Neutrophil (primary cell): ENCODE measurements at regions not wholly inside any gene's neighbourhood (a gene's known extent, or its start where the extent isn't known, plus 50 kb on each side); places are given as distances from the start of the nearest gene placed in this dataset.

Experiments
- H3K27ac ChIP-seq: fragments of 200-600 bp; sonication (generic); 2 replicates; pipeline ENCODE4 v1.5.1; 2016; ENCODE audit warnings: mild to moderate bottlenecking, moderate library complexity
- H3K27me3 ChIP-seq: fragments of 200-600 bp; sonication (generic); 2 replicates; pipeline ENCODE4 v1.6.0; 2016; ENCODE audit warnings: mild to moderate bottlenecking
- H3K36me3 ChIP-seq: fragments of 200-600 bp; sonication (generic); 2 replicates; pipeline ENCODE4 v1.5.1; 2017
- H3K4me1 ChIP-seq, 2 experiments: fragments of 200-600 bp in 1 of 2; sonication (generic) in 1 of 2; 1 replicate in 1 of 2; 2 replicates in 1 of 2; pipeline versions ENCODE4 v1.5.1 to v1.6.1; 2013 to 2016; ENCODE audit warnings: low read depth in 1 of 2, low read length in 1 of 2, mild to moderate bottlenecking in 1 of 2, moderate library complexity in 1 of 2; ENCODE audit not compliant: control insufficient read depth in 1 of 2, insufficient read depth in 1 of 2
- H3K4me3 ChIP-seq, 2 experiments: fragments of 200-600 bp in 1 of 2; sonication (generic) in 1 of 2; 1 replicate in 1 of 2; 2 replicates in 1 of 2; pipeline ENCODE4 v1.5.1; 2013 to 2016; ENCODE audit warnings: low read depth in 1 of 2, low read length in 1 of 2, mild to moderate bottlenecking in 1 of 2, moderate library complexity in 1 of 2
- H3K9me3 ChIP-seq: fragments of 200-600 bp; sonication (generic); 2 replicates; pipeline ENCODE4 v1.5.1; 2016
- CTCF ChIP-seq: fragments of 200-600 bp; sonication (generic); IDR thresholded peaks from 2 replicates; pipeline ENCODE4 v1.5.1; 2016; ENCODE audit warnings: antibody characterized with exemption

DNA sequence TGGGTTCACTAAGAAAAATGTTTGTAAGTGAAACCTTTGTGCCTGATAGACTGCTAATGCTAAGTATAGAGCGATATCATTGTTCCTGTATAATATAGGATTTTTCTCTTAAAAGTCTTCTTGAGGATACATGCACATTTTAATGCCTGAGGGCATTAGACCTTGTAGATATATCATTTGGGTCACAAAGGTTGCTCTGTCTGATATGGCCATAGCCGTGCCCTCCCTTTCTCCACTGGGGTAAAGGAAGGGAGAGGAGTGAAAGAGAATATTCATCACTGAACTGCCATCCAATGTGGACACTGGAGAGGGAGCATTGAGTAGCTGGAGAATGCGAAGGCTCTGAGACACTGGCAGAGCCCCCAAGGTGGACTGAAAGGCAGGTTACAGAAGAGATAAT, 442.2 kb upstream of the SPTLC3 start:
- Histone ChIP-seq H3K27ac (no peak overlapping the region), H3K27me3 (no peaks in the 10 kb centered on the region), H3K36me3 (no peaks in the 10 kb centered on the region), H3K4me3 (no peak overlapping the region), H3K9me3 (no peaks in the 10 kb centered on the region), H3K4me1 (no peaks in the 10 kb centered on the region)
- no peak for TF ChIP-seq CTCF

GRCh38 chr20:12570371-12570770, 438.4 kb upstream of the SPTLC3 start:
- H3K36me3 ChIP-seq, result no peaks in the 10 kb centered on the region
- H3K27ac ChIP-seq, result no peak overlapping the region
- TF ChIP-seq CTCF, result no peak
- no peaks in the 10 kb centered on the region for H3K27me3 ChIP-seq
- no peaks in the 10 kb centered on the region for H3K9me3 ChIP-seq
- H3K4me3 ChIP-seq, result no peak overlapping the region
- H3K4me1 ChIP-seq, result no peaks in the 10 kb centered on the region

DNA sequence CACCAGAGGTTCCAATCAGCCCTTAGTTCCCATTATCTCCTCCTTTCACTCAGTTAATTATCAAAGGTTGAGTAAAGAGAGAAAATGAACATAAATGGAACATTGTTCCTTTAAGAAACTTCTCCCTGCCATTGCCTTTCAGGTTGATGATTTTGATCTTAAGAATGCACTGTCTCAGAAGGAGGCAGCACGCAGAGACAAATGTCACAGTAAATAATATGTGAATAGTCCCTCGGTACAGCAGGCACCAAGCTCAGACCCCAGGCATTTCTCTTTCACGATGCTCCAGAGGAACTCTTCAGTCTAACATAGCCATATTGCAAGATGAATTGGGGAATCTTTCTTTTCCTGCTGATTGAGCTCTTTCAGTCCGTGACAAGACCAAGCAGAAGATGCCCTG, 435.3 kb upstream of the SPTLC3 start:
- Histone ChIP-seq H3K36me3 (no peaks in the 10 kb centered on the region), H3K9me3 (no peaks in the 10 kb centered on the region), H3K4me1 (no peaks in the 10 kb centered on the region), H3K27ac (no peak overlapping the region), H3K27me3 (no peaks in the 10 kb centered on the region), H3K4me3 (no peak overlapping the region)
- no peak for TF ChIP-seq CTCF

DNA sequence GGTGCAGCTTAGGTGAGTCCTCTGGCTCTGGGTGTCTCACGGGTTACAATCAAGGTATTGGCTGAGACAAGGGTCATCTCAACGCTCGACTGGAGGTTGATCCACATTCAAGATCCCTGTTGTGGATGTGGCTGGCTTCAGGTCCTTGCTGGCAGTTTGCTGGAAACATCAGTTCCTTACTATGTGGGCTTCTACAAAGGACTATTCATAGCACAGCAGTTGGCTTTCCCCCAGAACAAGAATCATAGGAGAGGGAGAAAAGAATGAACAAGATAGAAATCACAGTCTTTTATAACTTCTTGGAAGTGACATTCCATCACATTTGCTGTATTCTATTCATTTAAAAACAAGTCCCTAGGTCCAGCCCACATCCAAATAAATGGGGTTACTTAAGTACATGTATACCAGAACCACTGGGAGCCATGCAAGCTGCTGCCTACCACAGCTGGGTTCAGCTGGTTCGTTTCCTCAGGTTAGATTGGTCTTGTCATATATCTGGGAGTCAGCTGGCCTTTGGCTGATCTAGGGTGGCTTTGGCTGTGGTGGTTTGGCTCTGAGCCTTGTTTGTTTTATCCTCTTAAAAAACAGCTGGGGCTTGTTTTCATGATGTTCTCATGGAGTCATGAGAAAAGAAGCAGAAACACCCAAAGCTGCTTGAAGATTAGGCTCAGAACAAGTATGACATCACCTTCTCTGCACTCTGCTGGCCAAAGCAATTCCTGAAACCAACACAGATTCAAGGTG, 433.2 kb upstream of the SPTLC3 start:
- no peaks in the 10 kb centered on the region for H3K4me1 ChIP-seq
- H3K4me3 ChIP-seq, result no peak overlapping the region
- H3K36me3 ChIP-seq, result no peaks in the 10 kb centered on the region
- no peak for TF ChIP-seq CTCF
- no peaks in the 10 kb centered on the region for H3K9me3 ChIP-seq
- H3K27me3 ChIP-seq, result no peaks in the 10 kb centered on the region
- no peak overlapping the region for H3K27ac ChIP-seq

DNA sequence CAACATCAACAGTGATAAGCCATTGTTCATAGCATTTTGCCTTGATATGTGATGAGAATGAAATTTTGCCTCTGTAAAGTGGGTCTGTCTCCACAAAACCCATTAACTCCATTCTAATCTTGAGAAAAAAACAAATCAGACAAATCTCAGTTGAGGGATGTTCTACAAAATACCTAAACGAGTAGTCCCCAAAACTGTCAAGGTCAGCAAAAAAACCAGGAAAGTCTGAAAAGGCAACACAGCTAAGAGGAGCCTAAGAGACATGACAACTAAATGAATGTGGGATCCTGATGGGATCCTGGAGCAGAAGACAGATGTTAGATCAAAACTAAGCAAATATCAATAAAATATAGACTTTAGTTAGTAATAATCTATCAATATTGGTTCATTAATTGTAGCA, 431.6 kb upstream of the SPTLC3 start:
- no peaks in the 10 kb centered on the region for H3K36me3 ChIP-seq
- no peak overlapping the region for H3K4me3 ChIP-seq
- no peaks in the 10 kb centered on the region for H3K27me3 ChIP-seq
- H3K27ac ChIP-seq, result no peak overlapping the region
- no peaks in the 10 kb centered on the region for H3K9me3 ChIP-seq
- TF ChIP-seq CTCF, result no peak
- H3K4me1 ChIP-seq, result no peaks in the 10 kb centered on the region
